PFSK-1 (cell line): ENCODE measurements at regions not wholly inside any gene's neighbourhood (a gene's known extent, or its start where the extent isn't known, plus 50 kb on each side); places are given as distances from the start of the nearest gene placed in this dataset.

Experiments
- FOXP2 ChIP-seq: optimal IDR thresholded peaks from 2 replicates; pipeline ENCODE3; 2011; ENCODE audit warnings: borderline replicate concordance, control low read depth, inconsistent platforms; ENCODE audit not compliant: insufficient read depth; ENCODE audit errors: extremely low read length, extremely low read depth
- POLR2AphosphoS5 ChIP-seq: IDR thresholded peaks from 2 replicates; pipeline ENCODE4 v1.6.1; 2012; ENCODE audit warnings: low read depth, mild to moderate bottlenecking, control low read depth, low read length, moderate library complexity
- SIN3A ChIP-seq: IDR thresholded peaks from 2 replicates; pipeline ENCODE4 v1.6.1; 2012; ENCODE audit warnings: mild to moderate bottlenecking, low read length, moderate library complexity, borderline replicate concordance; ENCODE audit not compliant: insufficient read depth
- TAF1 ChIP-seq: IDR thresholded peaks from 2 replicates; pipeline ENCODE4 v1.6.1; 2012; ENCODE audit warnings: low read length, control low read depth, borderline replicate concordance; ENCODE audit not compliant: insufficient read depth
- TF ChIP-seq, protein P1 (sequence below), 2 experiments: IDR thresholded peaks; 2 replicates each; pipeline versions ENCODE4 v1.6.1 to v1.8.0; 2011 to 2012; ENCODE audit warnings: low read depth in 2 of 2, low read length in 2 of 2, control low read depth in 1 of 2, inconsistent platforms in 1 of 2, mild to moderate bottlenecking in 1 of 2, moderate library complexity in 1 of 2; ENCODE audit not compliant: insufficient read depth in 1 of 2

- TF ChIP-seq SIN3A (no peak), POLR2AphosphoS5 (no peak), TAF1 (no peak), FOXP2 (no peak)
- TF ChIP-seq, protein P1, sequence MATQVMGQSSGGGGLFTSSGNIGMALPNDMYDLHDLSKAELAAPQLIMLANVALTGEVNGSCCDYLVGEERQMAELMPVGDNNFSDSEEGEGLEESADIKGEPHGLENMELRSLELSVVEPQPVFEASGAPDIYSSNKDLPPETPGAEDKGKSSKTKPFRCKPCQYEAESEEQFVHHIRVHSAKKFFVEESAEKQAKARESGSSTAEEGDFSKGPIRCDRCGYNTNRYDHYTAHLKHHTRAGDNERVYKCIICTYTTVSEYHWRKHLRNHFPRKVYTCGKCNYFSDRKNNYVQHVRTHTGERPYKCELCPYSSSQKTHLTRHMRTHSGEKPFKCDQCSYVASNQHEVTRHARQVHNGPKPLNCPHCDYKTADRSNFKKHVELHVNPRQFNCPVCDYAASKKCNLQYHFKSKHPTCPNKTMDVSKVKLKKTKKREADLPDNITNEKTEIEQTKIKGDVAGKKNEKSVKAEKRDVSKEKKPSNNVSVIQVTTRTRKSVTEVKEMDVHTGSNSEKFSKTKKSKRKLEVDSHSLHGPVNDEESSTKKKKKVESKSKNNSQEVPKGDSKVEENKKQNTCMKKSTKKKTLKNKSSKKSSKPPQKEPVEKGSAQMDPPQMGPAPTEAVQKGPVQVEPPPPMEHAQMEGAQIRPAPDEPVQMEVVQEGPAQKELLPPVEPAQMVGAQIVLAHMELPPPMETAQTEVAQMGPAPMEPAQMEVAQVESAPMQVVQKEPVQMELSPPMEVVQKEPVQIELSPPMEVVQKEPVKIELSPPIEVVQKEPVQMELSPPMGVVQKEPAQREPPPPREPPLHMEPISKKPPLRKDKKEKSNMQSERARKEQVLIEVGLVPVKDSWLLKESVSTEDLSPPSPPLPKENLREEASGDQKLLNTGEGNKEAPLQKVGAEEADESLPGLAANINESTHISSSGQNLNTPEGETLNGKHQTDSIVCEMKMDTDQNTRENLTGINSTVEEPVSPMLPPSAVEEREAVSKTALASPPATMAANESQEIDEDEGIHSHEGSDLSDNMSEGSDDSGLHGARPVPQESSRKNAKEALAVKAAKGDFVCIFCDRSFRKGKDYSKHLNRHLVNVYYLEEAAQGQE (IDR thresholded peaks at IDR 0.05; ENCODE audit: insufficient read depth in 1 of 2, low read depth in 2 of 2, low read length in 2 of 2), result no peak
Observed at GRCh38 chr4:178202422-178202821, 760.2 kb upstream of the AGA start.
